SKM-1 treated with dmso at 0.1 percent for 144 hours (cell line): ENCODE measurements at regions not wholly inside any gene's neighbourhood (a gene's known extent, or its start where the extent isn't known, plus 50 kb on each side); places are given as distances from the start of the nearest gene placed in this dataset.
"Not testable (repeated sequence)": the region's sequence is repeated elsewhere in the genome, so short reads cannot be mapped to it uniquely, and the experiment has no call there.

Source experiments
- DNase-seq: peaks from one replicate; lab custom pipeline; 2025; ENCODE audit not compliant: unreplicated experiment; lab: John Stamatoyannopoulos, UW

DNA sequence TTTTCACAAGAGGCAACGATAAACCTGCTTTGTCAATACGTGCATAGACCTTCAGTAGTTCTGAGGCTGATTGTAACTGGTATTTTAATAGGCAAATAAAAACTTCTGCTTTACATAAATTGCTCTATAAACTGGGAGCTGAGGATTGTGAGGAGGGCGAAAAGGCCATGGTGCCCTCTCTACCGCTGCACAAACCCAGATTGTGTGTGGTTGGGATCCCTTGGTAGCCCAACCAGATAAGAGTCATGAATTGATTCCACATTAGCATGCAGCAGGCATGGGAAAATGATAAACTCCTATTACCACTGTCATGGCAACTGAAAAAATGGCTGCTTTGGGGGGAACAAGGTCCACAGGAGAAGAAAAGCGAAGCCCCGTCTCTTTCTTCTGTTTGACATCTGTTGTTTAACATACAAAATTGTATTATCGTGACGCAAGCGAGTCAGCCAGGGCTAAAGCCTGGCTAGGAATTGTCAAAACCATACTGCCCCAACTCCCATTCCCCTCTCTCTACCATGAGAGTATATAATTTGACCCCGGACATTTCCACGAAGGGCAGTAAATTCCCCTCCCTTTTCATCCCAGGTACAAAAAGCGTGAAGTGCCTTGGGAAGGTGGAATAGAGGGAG, 157.8 kb upstream of the SALL4 start:
- DNase-seq: no peak

DNA sequence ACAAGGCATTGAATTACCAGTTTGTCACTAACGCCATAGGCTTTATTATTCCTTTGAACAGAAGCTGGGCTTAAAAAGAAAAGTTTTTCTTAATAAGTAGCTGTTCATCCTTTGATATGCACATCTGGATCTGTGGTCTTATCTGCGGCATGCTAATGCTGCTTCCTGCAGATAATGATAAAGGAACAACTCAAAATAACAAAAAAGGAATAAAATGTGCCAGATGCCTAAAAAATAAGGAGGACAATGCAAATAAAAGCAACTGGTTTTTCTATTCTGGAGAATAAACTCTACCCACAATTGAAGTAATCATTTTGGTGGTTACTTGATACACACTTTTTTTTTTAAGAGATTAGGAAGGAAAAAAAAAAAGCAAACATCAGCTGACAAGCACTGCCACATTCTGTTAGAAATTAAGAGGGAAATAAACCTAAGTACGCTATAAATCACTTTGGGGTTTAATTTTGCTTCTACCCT, 156.8 kb upstream of the SALL4 start:
- no peak for DNase-seq

DNA sequence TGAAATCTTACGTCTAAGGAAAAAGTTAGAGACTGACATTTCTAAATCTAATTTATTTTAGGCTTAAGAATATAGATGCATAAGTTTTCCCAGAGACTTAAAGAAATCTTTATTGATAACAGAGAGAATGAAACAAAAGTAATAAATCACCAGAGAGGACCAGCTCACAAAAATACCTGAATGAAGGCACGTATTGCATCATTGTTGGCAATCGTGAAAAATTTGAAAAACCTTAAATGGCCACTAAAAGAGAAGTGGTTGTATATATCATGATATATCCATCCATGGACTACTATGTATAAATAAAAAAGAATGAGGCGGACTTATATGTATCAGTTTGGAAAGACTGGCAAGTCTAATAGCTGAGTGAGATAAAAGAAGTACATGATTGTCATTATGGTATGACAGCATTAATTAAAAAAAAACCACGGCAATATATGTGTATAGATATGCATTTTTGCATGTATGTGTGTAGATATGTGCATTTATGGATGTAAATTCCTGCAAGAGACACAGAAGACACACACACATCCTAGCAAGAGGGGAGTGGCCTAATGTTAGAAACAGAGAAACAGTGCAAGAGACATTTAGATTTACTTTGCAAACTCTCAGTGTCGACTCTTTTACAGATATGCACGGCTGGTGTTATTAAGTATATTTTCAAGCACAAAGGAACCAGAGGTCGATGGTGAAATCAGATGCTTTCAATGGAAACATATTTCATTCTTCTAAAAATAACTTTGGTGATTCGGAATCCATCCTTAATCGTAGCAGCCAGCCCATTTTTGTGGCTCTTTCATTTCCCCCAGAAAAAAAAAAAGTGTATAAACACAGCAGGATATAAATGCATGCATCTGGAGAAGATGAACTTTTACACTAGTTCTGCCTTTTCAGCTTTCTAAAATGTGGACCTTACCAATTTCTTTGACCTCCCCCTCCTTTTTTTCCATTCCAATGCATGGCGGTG, 156.1 kb upstream of the SALL4 start:
- no peak for DNase-seq

DNA sequence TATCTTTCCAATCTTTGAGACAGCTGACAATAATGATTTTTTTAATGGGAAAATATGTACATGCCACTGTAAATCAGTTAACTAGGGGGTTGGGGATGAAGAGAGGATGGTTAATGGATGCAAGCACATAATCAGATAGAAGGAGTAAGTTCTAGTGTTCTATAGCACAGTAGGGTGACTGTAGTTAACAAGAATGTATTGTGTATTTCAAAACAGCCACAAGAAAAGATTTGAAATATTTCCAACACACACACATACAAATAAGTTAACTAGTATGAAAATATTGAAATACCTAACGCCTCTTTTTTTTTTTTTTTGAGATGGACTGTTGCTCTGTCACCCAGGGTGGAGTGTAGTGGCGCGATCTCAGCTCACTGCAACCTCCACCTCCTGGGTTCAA, 153.4 kb upstream of the SALL4 start:
- no peak for DNase-seq

GRCh38 chr20:51953731-51954340, 151.5 kb upstream of the SALL4 start:
- DNase-seq: no peak

GRCh38 chr20:51950926-51951325, 148.6 kb upstream of the SALL4 start:
- no peak for DNase-seq

- no peak for DNase-seq
Measured at GRCh38 chr20:51946586-51946985, 144.3 kb upstream of the SALL4 start.

GRCh38 chr20:51945881-51946280, 143.6 kb upstream of the SALL4 start:
- DNase-seq: no peak

DNA sequence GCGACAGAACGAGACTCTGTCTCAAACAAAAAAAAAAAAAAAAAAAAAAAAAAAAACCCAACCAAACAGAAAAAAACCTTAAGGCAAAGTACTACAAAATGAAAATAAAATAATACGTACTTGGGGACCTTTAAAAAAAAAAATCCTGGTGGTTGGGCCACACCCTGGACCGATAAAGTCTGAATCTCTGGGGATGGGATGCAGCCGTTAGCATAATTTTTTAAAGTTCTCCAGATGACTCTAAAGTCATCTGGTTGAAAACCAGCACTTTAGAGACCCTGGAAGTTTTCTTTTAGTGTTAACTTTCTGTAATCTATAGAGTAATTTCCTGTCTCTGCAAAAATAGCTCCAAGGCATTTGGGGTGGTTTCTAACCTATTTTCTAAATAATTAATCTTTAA, 142.9 kb upstream of the SALL4 start:
- no peak for DNase-seq

DNA sequence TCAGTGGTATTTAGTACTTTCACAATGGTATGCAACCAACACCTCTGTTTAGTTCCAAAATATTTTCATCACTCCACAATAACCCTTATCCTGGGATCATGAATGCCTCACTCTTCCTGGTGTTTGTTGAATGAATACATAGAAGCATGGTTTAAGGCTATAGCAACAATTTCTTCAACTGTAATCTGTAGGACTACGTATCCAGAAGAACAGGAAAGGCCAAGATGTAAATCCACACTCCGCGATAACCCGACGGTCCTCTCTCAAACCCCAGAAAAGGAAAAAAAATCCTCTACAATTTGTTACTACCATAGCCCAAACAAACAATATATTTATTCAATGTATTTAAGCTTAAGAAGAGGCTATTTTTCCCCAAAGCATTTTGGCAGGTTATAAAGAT, 141.4 kb upstream of the SALL4 start:
- no peak for DNase-seq

DNA sequence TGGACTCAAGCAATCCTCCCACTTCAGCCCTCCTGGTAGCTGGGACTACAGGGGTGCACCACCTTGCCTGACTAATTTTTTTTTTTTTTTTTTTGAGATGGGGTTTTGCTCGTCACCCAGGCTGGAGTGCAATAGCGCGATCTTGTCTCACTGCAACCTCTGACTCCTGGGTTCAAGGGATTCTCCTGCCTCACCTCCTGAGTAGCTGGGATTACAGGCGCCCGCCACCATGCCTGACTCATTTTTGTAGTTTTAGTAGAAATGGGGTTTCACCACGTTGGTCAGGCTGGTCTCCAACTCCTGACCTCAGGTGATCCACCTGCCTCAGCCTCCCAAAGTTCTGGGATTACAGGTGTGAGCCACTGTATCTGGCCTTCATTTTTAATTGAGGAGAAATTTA, 141.0 kb upstream of the SALL4 start:
- DNase-seq: not testable (repeated sequence)

DNA sequence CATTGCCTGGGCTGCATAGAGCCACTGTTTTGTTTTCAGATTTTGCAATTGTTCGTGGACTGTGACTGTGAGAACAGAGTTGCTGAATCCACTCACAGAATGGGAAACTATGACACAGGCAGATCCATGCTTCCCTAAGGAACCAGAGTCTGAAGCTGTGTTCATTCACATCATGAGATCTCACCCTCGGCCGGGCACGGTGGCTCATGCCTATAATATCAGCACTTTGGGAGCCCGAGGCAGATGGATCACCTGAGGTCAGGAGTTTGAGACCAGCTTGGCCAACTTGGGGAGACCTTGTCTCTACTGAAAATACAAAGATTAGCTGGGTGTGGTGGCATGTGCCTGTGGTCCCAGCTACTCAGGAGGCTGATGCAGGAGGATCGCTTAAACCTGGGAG, 139.2 kb upstream of the SALL4 start:
- DNase-seq: no peak

DNA sequence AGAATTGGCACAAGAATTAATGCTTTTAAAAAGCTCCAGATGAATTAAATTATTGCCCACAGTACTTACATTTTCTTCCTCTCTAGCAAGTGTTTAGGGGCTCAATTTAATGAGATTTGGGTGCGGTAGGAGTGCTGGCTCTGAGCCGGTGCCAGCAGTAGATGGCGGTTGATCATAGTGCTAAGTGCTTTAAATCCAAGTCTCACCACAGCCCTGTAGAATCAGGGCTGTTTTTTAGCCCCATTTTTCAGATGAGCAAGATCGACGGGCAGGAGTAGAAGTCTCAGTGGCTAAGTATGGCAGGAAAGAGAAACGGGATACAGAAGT, 136.9 kb upstream of the SALL4 start:
- no peak for DNase-seq

GRCh38 chr20:51938559-51939258, 136.4 kb upstream of the SALL4 start:
- DNase-seq: no peak

GRCh38 chr20:51937779-51938178, 135.5 kb upstream of the SALL4 start:
- no peak for DNase-seq

DNA sequence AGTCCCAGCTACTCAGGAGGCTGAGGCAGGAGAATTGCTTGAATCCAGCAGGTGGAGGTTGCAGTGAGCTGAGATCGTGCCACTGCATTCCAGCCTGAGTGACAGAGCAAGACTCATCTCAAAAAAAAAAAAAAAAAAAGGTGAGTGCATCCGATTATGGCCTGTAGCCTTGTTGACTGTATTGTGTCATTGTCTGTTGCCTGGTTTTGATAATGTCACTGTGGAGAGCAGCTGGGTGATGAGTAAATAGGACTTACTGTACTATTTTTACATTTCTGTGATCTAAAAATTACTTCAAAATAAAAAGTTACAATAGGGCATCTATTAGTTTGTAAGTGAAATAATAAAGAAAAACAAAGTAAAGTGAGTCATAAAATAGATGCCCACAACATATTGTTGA, 134.1 kb upstream of the SALL4 start:
- no peak for DNase-seq

GRCh38 chr20:51935003-51935358, 132.7 kb upstream of the SALL4 start:
- DNase-seq: no peak

DNA sequence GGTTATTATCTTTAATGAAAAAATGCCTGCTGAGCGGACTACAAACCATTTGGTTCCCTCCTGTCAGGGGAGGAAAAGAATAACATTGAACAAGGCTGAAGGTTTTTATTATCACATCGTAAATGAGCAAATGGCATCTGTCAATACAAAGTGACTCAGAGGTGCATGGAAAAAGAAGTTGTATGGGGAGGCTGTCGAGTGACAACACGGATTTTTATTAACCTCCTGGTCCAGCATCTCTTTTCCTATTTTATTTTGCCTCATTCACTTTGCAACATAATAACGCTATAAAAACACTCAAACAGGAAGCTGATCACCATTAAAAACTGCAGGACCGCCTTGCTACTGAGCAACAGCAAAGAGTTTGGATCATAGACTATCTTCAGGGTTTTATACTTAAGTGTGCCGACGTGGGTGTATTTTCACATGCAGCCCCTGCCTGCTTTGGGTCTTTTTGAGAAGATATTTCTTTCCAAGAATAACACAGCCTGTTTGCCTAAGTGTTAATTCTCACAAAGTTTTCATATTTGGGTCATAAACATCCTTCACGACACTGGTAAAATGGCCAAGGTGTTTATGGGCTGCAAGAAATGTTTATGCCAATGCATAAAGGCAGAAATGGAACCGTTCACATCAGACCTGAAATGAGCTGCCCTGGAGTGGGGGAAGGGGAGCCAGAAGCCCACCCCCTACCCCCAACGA, 132.1 kb upstream of the SALL4 start:
- DNase-seq: no peak

- no peak for DNase-seq
Measured at GRCh38 chr20:51931371-51931781, 129.1 kb upstream of the SALL4 start.

- no peak for DNase-seq
Measured at GRCh38 chr20:51930775-51931174, 128.5 kb upstream of the SALL4 start.

GRCh38 chr20:51928931-51929330, 126.6 kb upstream of the SALL4 start:
- DNase-seq: no peak
